ACHN (cell line): ENCODE measurements at regions not wholly inside any gene's neighbourhood (a gene's known extent, or its start where the extent isn't known, plus 50 kb on each side); places are given as distances from the start of the nearest gene placed in this dataset.
A peak's percentile ranks its signal among the peaks of the same experiment; 100 is the strongest.
"Not testable (repeated sequence)": the region's sequence is repeated elsewhere in the genome, so short reads cannot be mapped to it uniquely, and the experiment has no call there.

Experiments
- DNase-seq: peaks from one replicate; pipeline ENCODE4 v3.0.0-alpha.2; 2015
- in situ Hi-C: cut with HindIII; loops from 2 replicates; pipeline ENCODE4 v1.10.0; 2017; ENCODE audit warnings: low sequenced_read_pairs, low pct_ligation_motif_present, low pct_unique_long_range_greater_than_20kb

GRCh38 chr5:129284010-129284409 lies 176.1 kb upstream of the ADAMTS19 start:
- in situ Hi-C loops, result no loop called here
- DNase-seq, result no peak

- DNase-seq, in situ Hi-C loops: not testable (repeated sequence)
Observed at GRCh38 chr5:129294216-129294615, 165.9 kb upstream of the ADAMTS19 start.

GRCh38 chr5:129306725-129307124 lies 153.4 kb upstream of the ADAMTS19 start:
- in situ Hi-C loops, result no loop called here
- DNase-seq, result no peak

DNA sequence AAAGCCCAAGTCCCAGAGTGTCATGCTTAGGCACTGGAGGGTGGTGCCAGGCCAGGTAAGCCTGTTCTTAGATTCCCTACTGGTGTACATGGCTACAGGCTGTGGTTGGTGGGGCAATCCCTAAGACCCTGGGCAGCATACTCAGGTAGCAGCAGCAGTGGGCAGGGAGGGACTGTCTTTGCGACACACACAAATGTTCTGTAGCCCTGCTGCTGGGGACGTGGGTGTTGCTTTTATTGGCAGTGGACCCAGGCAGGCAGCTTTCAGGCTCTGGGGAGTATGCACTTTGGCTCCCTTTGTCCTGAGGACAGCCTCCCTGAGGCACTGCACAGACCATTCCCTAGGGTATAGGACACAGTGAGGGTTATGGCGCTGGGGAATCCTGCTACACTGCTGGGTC lies 137.1 kb upstream of the ADAMTS19 start:
- in situ Hi-C loops, result no loop called here
- DNase-seq, result no peak

GRCh38 chr5:129341306-129341705 lies 118.8 kb upstream of the ADAMTS19 start:
- in situ Hi-C loops, result no loop called here

GRCh38 chr5:129342796-129343195 lies 117.3 kb upstream of the ADAMTS19 start:
- in situ Hi-C loops, result no loop called here
- no peak for DNase-seq

More at GRCh38 chr5:129341306-129341705, 118.8 kb upstream of the ADAMTS19 start:
- DNase-seq, result no peak

DNA sequence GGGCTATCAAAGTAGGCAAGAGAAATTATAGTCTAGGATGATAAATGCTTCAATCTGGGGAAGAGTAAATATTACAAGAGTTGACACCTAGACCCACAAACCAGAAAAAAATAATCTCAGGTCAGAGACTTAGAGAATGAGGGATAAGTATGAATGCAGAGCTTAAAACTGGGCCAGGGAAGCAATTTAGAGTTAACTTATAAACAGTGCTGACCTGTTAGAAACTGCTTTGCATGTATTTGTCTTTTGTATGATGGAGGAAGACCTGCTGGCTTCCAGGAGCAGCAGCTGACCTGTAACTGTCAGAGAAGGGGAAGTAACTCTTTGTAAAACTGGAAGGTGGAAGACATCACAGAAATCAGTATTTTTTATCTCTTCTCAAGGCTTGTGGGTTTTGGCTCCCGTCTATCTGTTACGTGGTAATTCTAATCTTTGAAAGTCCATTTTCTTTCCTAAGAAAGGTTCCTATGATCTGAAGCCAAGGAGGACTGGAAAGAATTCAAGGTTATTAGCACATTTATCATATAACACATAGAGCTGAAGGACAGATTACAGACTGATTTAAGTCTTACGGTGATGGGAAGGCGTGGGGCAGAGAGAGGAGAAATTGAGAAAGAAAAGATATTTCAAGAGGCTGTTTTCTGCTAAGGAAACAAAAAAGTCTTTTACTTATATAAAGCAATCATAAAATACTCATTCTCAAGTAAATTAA lies 114.7 kb upstream of the ADAMTS19 start:
- in situ Hi-C loops, result no loop called here
- no peak for DNase-seq

GRCh38 chr5:129356846-129357245 lies 103.3 kb upstream of the ADAMTS19 start:
- in situ Hi-C loops, result no loop called here
- no peak for DNase-seq

DNA sequence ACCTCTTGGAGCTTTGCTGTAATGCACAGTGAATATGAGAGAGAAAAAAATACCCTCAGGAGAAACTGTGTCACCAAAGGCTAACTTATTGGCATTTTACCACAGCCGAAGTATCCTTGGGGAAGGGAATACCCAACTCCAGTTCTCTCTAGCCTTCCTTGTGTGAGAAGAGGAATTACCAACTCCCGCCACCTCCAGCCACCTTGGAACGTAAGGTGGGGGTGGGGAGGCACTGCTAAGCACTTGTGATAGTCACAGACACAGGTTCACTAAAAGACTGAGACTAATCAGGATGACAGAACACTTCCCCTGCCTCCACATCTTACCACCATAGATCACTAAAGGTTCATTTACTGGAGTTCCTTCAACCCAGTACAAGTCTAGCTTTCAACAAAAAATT lies 102.0 kb upstream of the ADAMTS19 start:
- no peak for DNase-seq
- in situ Hi-C loops, result no loop called here

GRCh38 chr5:129359450-129359849 lies 100.6 kb upstream of the ADAMTS19 start:
- DNase-seq, result no peak
- in situ Hi-C loops, result no loop called here

- peak; percentile 11 for DNase-seq
Observed at GRCh38 chr5:129361441-129362025, 98.6 kb upstream of the ADAMTS19 start.

GRCh38 chr5:129362456-129362855 lies 97.6 kb upstream of the ADAMTS19 start:
- DNase-seq, result no peak
- in situ Hi-C loops, result no loop called here

More at GRCh38 chr5:129361441-129362025, 98.6 kb upstream of the ADAMTS19 start:
- in situ Hi-C loops, result no loop called here

GRCh38 chr5:129363991-129364390 lies 96.1 kb upstream of the ADAMTS19 start:
- in situ Hi-C loops, result no loop called here
- no peak for DNase-seq

GRCh38 chr5:129367883-129368282 lies 92.2 kb upstream of the ADAMTS19 start:
- in situ Hi-C loops, result no loop called here
- no peak for DNase-seq

DNA sequence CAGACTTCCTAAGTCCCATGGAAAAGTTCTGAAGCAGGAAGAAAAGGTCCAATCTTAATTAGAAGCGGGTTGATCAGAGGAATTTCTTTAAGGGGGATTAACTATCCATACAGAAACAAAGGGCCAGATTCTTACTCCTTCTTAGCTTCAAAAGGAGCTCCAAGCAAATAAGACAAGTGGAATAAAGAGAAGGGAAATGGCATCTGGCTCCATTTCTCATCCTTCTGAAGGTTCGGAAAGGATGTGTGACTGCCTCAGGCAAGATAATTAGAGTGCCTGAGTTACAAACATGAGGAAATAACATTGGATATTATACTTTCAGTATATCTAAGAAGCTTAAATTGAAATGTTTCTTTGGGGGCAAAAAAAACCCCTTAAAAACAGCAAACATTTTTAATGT lies 88.1 kb upstream of the ADAMTS19 start:
- in situ Hi-C loops, result no loop called here
- DNase-seq, result no peak

- DNase-seq, result no peak
- in situ Hi-C loops, result no loop called here
Observed at GRCh38 chr5:129377504-129377903, 82.6 kb upstream of the ADAMTS19 start.

DNA sequence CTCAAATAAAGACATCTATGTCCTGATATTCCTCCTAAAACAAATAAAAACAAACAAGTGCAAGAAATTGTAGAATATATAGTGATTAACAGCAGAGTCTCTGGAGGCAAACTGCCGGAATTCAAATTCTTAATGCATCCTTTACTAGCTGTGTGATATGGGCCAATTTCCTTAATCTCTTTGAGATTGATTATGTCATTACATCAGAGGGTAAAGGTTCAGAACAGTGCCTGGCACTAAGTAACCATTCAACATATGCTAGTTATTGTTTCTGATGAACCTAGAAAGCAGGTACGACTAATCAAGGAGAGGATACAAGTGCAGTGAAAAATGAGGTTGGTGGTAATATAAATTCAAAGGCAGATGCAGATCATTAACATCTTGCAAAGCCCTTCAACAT lies 81.1 kb upstream of the ADAMTS19 start:
- in situ Hi-C loops, result no loop called here
- DNase-seq, result no peak

GRCh38 chr5:129379406-129379805 lies 80.7 kb upstream of the ADAMTS19 start:
- in situ Hi-C loops, result no loop called here
- DNase-seq, result no peak

- in situ Hi-C loops, result no loop called here
- no peak for DNase-seq
Observed at GRCh38 chr5:129382921-129383672, 77.0 kb upstream of the ADAMTS19 start.

GRCh38 chr5:129384193-129384592 lies 75.9 kb upstream of the ADAMTS19 start:
- in situ Hi-C loops, result no loop called here
- DNase-seq, result no peak
